HepG2 (cell line): ENCODE measurements at regions not wholly inside any gene's neighbourhood (a gene's known extent, or its start where the extent isn't known, plus 50 kb on each side); places are given as distances from the start of the nearest gene placed in this dataset.

Source experiments
- NR2C2 ChIP-seq: sonication (generic); formaldehyde crosslinking; IDR thresholded peaks from 2 replicates; pipeline ENCODE4 v1.4.0; 2020; ENCODE audit warnings: missing genetic modification reagents, mild to moderate bottlenecking, moderate library complexity, borderline replicate concordance
- TF ChIP-seq, protein P1 (sequence below): sonication (generic); formaldehyde crosslinking; IDR thresholded peaks from 2 replicates; pipeline ENCODE4 v1.9.0; 2022; ENCODE audit warnings: missing genetic modification reagents, mild to moderate bottlenecking, borderline replicate concordance
- TF ChIP-seq, protein P2 (sequence below): sonication (generic); formaldehyde crosslinking; IDR thresholded peaks from 2 replicates; pipeline ENCODE4 v1.4.0; 2020; ENCODE audit warnings: missing genetic modification reagents

DNA sequence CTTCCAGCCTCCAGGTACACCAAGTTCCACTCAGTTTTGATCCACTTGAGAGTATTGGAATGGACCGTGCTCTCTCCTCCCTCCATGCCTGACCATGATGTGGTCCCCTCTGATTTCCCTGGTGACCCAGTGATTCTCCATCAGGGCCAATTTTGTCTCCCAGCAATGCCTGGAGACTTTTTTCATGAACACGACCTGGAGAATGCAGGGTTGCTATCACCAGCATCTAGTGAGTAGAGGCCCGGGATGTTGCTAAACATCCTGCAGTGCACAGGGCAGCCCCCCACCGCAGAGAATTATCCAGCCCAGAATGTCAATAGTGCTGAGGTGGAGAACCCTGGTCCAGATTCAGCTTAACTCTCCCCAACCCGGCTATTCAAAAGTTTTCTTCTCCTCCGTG is 134.0 kb upstream of the RREB1 start:
- TF ChIP-seq, protein P1, sequence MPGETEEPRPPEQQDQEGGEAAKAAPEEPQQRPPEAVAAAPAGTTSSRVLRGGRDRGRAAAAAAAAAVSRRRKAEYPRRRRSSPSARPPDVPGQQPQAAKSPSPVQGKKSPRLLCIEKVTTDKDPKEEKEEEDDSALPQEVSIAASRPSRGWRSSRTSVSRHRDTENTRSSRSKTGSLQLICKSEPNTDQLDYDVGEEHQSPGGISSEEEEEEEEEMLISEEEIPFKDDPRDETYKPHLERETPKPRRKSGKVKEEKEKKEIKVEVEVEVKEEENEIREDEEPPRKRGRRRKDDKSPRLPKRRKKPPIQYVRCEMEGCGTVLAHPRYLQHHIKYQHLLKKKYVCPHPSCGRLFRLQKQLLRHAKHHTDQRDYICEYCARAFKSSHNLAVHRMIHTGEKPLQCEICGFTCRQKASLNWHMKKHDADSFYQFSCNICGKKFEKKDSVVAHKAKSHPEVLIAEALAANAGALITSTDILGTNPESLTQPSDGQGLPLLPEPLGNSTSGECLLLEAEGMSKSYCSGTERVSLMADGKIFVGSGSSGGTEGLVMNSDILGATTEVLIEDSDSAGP = no peak
- TF ChIP-seq NR2C2 (CRISPR knock-in tag) = no peak
- TF ChIP-seq, protein P2, sequence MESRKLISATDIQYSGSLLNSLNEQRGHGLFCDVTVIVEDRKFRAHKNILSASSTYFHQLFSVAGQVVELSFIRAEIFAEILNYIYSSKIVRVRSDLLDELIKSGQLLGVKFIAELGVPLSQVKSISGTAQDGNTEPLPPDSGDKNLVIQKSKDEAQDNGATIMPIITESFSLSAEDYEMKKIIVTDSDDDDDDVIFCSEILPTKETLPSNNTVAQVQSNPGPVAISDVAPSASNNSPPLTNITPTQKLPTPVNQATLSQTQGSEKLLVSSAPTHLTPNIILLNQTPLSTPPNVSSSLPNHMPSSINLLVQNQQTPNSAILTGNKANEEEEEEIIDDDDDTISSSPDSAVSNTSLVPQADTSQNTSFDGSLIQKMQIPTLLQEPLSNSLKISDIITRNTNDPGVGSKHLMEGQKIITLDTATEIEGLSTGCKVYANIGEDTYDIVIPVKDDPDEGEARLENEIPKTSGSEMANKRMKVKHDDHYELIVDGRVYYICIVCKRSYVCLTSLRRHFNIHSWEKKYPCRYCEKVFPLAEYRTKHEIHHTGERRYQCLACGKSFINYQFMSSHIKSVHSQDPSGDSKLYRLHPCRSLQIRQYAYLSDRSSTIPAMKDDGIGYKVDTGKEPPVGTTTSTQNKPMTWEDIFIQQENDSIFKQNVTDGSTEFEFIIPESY (CRISPR knock-in tag) = no peak
